ENCODE measurements at regions not wholly inside any gene's neighbourhood (a gene's known extent, or its start where the extent isn't known, plus 50 kb on each side); places are given as distances from the start of the nearest gene placed in this dataset.

DNA sequence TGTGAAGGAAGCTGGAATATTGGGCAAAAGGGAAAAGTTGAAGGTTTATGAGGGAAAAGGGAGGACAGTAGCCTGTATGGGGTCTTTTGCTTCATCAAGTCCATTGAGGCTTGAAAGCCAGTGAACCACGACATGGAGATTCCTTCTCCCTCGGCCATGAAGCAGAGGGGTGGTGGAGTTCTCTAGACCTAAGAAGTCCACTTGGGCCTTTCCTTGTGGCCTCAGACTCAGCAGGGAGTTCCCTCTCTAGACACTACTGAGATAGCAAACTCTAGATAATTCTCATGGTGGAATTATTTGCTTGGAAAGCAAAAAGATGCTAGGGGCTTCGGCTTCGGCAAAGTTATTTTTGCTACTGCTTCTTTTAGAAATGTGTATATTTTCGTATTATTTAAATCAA, 78.5 kb downstream of the FOXD1 start:
- dilution Hi-C loops (cut with MboI; ENCODE audit: extremely low pct_ligation_motif_present, low sequenced_read_pairs), result no loop called here
- H3K27ac ChIP-seq (ENCODE audit: control insufficient read depth, insufficient read depth, low read length), result peak overlapping the region; percentile 92
- H2AFZ ChIP-seq (ENCODE audit: control insufficient read depth, low read length), result peak overlapping the region; percentile 8
- DNase-seq (ENCODE audit: low read depth, low spot score) (no peak), FAIRE-seq (peak; percentile 74)
- TF ChIP-seq CTCF (optimal IDR thresholded peaks at IDR 0.05 in 1 of 3, IDR thresholded peaks at IDR 0.05 in 1 of 3, conservative IDR thresholded peaks at IDR 0.05 in 1 of 3; ENCODE audit: extremely low read depth in 1 of 3, insufficient read depth in 2 of 3, low read length in 3 of 3), result no peak
- TF ChIP-seq EZH2 (IDR thresholded peaks at IDR 0.05; ENCODE audit: low read length), result no peak
- no peaks in the 10 kb centered on the region for H3K9me1 ChIP-seq (ENCODE audit: control insufficient read depth, extremely low read depth, insufficient read depth, low read length)
- no peaks in the 10 kb centered on the region for H3K27me3 ChIP-seq (ENCODE audit: control insufficient read depth, extremely low read depth, insufficient read depth, low read length)
- H3K36me3 ChIP-seq (ENCODE audit: control insufficient read depth in 2 of 2, extremely low read depth in 1 of 2, insufficient read depth in 2 of 2, low read length in 2 of 2), result no peaks in the 10 kb centered on the region
- peak overlapping the region; percentile 16 for H3K9ac ChIP-seq (ENCODE audit: control insufficient read depth, extremely low read depth, insufficient read depth, low read length)
- H3K4me2 ChIP-seq (ENCODE audit: control insufficient read depth, extremely low read depth, insufficient read depth, low read depth, low read length), result peak overlapping the region; percentile 13
- H3K79me2 ChIP-seq (ENCODE audit: control insufficient read depth, insufficient read depth, low read length), result no peaks in the 10 kb centered on the region
- no peaks in the 10 kb centered on the region for H4K20me1 ChIP-seq (ENCODE audit: control insufficient read depth, extremely low read depth, insufficient read depth, low read length)
- H3K4me3 ChIP-seq (ENCODE audit: control insufficient read depth in 2 of 3, extremely low read depth in 1 of 3, insufficient read depth in 2 of 3, low read depth in 1 of 3, low read length in 3 of 3), result no peak overlapping the region
- peaks cover 75% of the 10 kb centered on the region for H3K4me1 ChIP-seq (ENCODE audit: control insufficient read depth, extremely low read depth, insufficient read depth, low read length)
- H3K9me3 ChIP-seq (ENCODE audit: control insufficient read depth, low read depth, low read length), result no peaks in the 10 kb centered on the region

GRCh38 chr5:73369278-73369677, 79.3 kb downstream of the FOXD1 start:
- H4K20me1 ChIP-seq (ENCODE audit: control insufficient read depth, extremely low read depth, insufficient read depth, low read length), result no peaks in the 10 kb centered on the region
- peaks cover 70% of the 10 kb centered on the region for H3K4me1 ChIP-seq (ENCODE audit: control insufficient read depth, extremely low read depth, insufficient read depth, low read length)
- H2AFZ ChIP-seq (ENCODE audit: control insufficient read depth, low read length), result no peak overlapping the region
- no peak overlapping the region for H3K4me2 ChIP-seq (ENCODE audit: control insufficient read depth, extremely low read depth, insufficient read depth, low read depth, low read length)
- no peak overlapping the region for H3K4me3 ChIP-seq (ENCODE audit: control insufficient read depth in 2 of 3, extremely low read depth in 1 of 3, insufficient read depth in 2 of 3, low read depth in 1 of 3, low read length in 3 of 3)
- H3K79me2 ChIP-seq (ENCODE audit: control insufficient read depth, insufficient read depth, low read length), result no peaks in the 10 kb centered on the region
- H3K9me3 ChIP-seq (ENCODE audit: control insufficient read depth, low read depth, low read length), result no peaks in the 10 kb centered on the region
- peak overlapping the region; percentile 92 for H3K27ac ChIP-seq (ENCODE audit: control insufficient read depth, insufficient read depth, low read length)
- FAIRE-seq, result peak; percentile 73
- no peaks in the 10 kb centered on the region for H3K36me3 ChIP-seq (ENCODE audit: control insufficient read depth in 2 of 2, extremely low read depth in 1 of 2, insufficient read depth in 2 of 2, low read length in 2 of 2)
- no peaks in the 10 kb centered on the region for H3K9me1 ChIP-seq (ENCODE audit: control insufficient read depth, extremely low read depth, insufficient read depth, low read length)
- no peak for DNase-seq (ENCODE audit: low read depth, low spot score)
- H3K9ac ChIP-seq (ENCODE audit: control insufficient read depth, extremely low read depth, insufficient read depth, low read length), result no peak overlapping the region
- dilution Hi-C loops (cut with MboI; ENCODE audit: extremely low pct_ligation_motif_present, low sequenced_read_pairs), result no loop called here
- TF ChIP-seq CTCF (optimal IDR thresholded peaks at IDR 0.05 in 1 of 3, IDR thresholded peaks at IDR 0.05 in 1 of 3, conservative IDR thresholded peaks at IDR 0.05 in 1 of 3; ENCODE audit: extremely low read depth in 1 of 3, insufficient read depth in 2 of 3, low read length in 3 of 3), result no peak
- no peak for TF ChIP-seq EZH2 (IDR thresholded peaks at IDR 0.05; ENCODE audit: low read length)
- no peaks in the 10 kb centered on the region for H3K27me3 ChIP-seq (ENCODE audit: control insufficient read depth, extremely low read depth, insufficient read depth, low read length)
